Ovary (tissue), 7 donors: ENCODE measurements at regions not wholly inside any gene's neighbourhood (a gene's known extent, or its start where the extent isn't known, plus 50 kb on each side); places are given as distances from the start of the nearest gene placed in this dataset.

Experiments
- DNase-seq, 5 donors: peaks; one replicate each; pipeline ENCODE4 v3.0.0-alpha.2; 2019 to 2020
- H3K27ac ChIP-seq, 2 donors: fragments of 200-600 bp; one replicate each; pipeline versions ENCODE4 v1.5.1 to v1.8.0; 2019 to 2022
- H3K27me3 ChIP-seq: fragments of 200-600 bp; one replicate; pipeline ENCODE4 v1.8.0; 2022
- H3K36me3 ChIP-seq: fragments of 200-600 bp; sonication (generic); one replicate; pipeline ENCODE4 v1.5.1; 2019
- H3K4me1 ChIP-seq: one replicate; pipeline ENCODE4 v1.8.1; 2013; ENCODE audit warnings: mild to moderate bottlenecking, moderate library complexity; ENCODE audit not compliant: insufficient read depth
- H3K4me3 ChIP-seq: fragments of 200-600 bp; sonication (generic); one replicate; pipeline ENCODE4 v1.5.1; 2017
- H3K9me3 ChIP-seq, 2 donors: fragments of 200-600 bp in 1 of 2; sonication (generic) in 1 of 2; one replicate each; pipeline versions ENCODE4 v1.5.1 to v1.8.1; 2013 to 2019; ENCODE audit warnings: mild to moderate bottlenecking in 1 of 2, moderate library complexity in 1 of 2
- EP300 ChIP-seq: sonication (generic); formaldehyde crosslinking; IDR thresholded peaks from one replicate; pipeline ENCODE4 v1.6.1; 2017; ENCODE audit warnings: antibody characterized with exemption
- POLR2A ChIP-seq: fragments of 450-650 bp; IDR thresholded peaks from one replicate; pipeline ENCODE4 v1.6.1; 2017; ENCODE audit warnings: antibody characterized with exemption, mild to moderate bottlenecking, moderate library complexity
- WGBS, 3 donors: extraction: QIAGEN DNeasy Blood & Tissue Kit in 1 of 3; methylation state at CpG; one replicate each; pipeline versions ENCODE4 v1.1.5 to v1.1.7; 2013 to 2017; 5-methylcytosine and 5-hydroxymethylcytosine counted together
- intact Hi-C, 4 donors: fragments of 100-400 bp; cut with DNase I; formaldehyde crosslinking; loops; one replicate each; pipeline versions ENCODE4 v1.11.0 to v1.15.1; 2022 to 2023
- TF ChIP-seq, protein P1 (sequence below), 3 donors: fragments of 450-650 bp in 2 of 3; fragments of 200-600 bp in 1 of 3; IDR thresholded peaks; one replicate each; pipeline versions ENCODE4 v1.5.1 to v1.8.0; 2016 to 2022; ENCODE audit warnings: antibody characterized with exemption in 3 of 3, mild to moderate bottlenecking in 1 of 3
- donor health status: DM: no; HTN: no; CAD: no; lungs with moderate emphysema.
- donor health status: DM: no; HTN: no; CAD: no.
- donor health status: Bipolar disorder and iron deficiency.
- donor health status: DM: no; HTN: no; CAD: no.
- donor health status: DM: yes; HTN: yes; CAD: no.

DNA sequence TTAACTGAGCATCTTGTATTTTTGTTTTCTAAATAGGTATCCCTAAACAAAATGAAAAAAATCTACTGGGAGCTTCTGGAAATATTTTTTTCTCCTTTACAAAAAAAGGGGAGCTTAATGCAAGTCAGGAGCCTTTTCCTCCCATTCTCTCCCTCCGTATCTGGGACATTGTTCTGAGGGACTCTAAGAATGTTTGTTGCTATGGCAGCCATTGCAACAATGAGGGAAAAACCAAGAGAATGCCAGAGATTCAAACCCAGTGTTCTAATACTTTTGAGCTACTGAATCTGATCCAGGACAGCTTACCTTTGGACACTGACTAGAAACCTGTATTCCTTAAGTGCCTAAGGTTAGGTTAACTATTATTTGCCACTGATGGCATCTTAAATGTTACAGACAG, 485.7 kb upstream of the HS3ST1 start:
- H3K9me3 ChIP-seq, result no peaks in the 10 kb centered on the region
- intact Hi-C loops, result no loop called here
- no peaks in the 10 kb centered on the region for H3K36me3 ChIP-seq
- no peaks in the 10 kb centered on the region for H3K27me3 ChIP-seq
- no peak overlapping the region for H3K4me3 ChIP-seq
- H3K27ac ChIP-seq, result no peak overlapping the region
- 21 to 54% (median 41%) methylated on average over 1 of the region's 1 CpG for whole genome bisulfite sequencing, 3 donors
- DNase-seq, result no peak
- no peak for TF ChIP-seq EP300
- TF ChIP-seq, protein P1, sequence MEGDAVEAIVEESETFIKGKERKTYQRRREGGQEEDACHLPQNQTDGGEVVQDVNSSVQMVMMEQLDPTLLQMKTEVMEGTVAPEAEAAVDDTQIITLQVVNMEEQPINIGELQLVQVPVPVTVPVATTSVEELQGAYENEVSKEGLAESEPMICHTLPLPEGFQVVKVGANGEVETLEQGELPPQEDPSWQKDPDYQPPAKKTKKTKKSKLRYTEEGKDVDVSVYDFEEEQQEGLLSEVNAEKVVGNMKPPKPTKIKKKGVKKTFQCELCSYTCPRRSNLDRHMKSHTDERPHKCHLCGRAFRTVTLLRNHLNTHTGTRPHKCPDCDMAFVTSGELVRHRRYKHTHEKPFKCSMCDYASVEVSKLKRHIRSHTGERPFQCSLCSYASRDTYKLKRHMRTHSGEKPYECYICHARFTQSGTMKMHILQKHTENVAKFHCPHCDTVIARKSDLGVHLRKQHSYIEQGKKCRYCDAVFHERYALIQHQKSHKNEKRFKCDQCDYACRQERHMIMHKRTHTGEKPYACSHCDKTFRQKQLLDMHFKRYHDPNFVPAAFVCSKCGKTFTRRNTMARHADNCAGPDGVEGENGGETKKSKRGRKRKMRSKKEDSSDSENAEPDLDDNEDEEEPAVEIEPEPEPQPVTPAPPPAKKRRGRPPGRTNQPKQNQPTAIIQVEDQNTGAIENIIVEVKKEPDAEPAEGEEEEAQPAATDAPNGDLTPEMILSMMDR (IDR thresholded peaks at IDR 0.05), result no peak
- TF ChIP-seq POLR2A, result no peak
- H3K4me1 ChIP-seq, result no peaks in the 10 kb centered on the region

DNA sequence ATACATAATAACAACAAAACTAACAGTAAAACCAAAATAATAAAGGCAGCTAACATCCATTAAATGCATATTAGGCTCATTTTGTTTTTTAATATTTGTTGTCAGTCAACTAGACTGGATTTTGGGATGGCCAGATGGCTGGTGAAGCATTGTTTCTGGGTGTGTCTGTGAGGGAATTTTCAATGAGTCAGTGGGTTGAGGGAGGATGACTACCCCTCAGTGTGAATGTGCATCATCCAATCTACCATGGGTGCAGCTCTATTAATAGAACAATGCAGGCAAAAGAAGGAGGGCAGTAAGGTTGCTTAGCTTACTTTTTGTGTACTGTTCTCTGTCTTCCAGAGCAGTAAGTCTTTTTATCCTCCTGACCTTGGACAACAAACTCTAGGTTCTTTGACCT, 484.2 kb upstream of the HS3ST1 start:
- H3K4me1 ChIP-seq, result no peaks in the 10 kb centered on the region
- intact Hi-C loops, result no loop called here
- H3K27ac ChIP-seq, result no peak overlapping the region
- H3K36me3 ChIP-seq, result no peaks in the 10 kb centered on the region
- DNase-seq, result no peak
- no peak for TF ChIP-seq POLR2A
- TF ChIP-seq EP300, result no peak
- TF ChIP-seq, protein P1 (IDR thresholded peaks at IDR 0.05), result no peak
- no peaks in the 10 kb centered on the region for H3K27me3 ChIP-seq
- no peaks in the 10 kb centered on the region for H3K9me3 ChIP-seq
- no peak overlapping the region for H3K4me3 ChIP-seq

DNA sequence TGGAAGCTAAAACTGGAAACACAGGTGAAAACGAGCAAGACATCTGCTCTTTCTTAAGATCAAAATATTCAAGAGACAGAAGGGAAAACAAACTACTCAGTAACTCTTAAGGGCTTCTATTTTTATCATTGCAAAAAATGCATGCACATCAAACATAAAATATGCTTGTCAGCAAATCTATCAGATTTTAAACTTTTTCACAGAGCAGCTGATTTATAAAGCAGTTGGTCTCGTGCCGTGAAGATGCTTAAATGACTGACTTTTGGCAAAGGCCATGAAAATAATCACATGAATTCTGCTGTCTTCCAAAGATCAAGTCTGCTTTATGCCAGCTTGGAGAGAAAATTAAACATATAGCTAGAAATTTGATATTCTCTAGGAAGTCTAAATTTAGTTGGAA, 482.1 kb upstream of the HS3ST1 start:
- Histone ChIP-seq H3K4me1 (no peaks in the 10 kb centered on the region), H3K27ac (no peak overlapping the region), H3K27me3 (no peaks in the 10 kb centered on the region), H3K9me3 (no peaks in the 10 kb centered on the region), H3K36me3 (no peaks in the 10 kb centered on the region), H3K4me3 (no peak overlapping the region)
- DNase-seq, result no peak
- intact Hi-C loops, result no loop called here
- WGBS, 3 donors, result 57 to 69% (median 67%) methylated on average over 3 of the region's 3 CpGs
- TF ChIP-seq EP300, result no peak
- TF ChIP-seq, protein P1 (IDR thresholded peaks at IDR 0.05), result no peak
- TF ChIP-seq POLR2A, result no peak

DNA sequence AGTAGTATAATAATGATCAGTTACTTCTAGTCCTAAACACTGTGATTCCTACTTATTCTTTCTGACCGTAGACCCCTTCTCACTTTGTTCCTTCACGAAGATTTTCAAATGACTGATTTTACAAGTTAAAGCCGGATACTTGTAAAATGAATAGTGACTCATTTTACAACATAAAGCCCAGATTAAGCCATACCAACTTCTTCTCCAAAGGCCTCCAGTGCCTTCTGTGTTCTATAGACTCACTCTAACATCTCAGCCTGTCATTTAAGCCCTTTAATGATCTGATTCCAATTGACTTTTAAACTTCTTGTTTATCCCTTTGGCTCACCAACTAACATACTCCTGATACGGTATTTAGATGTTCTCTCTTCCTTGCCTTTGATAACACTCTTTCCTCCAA, 480.0 kb upstream of the HS3ST1 start:
- no peaks in the 10 kb centered on the region for H3K36me3 ChIP-seq
- H3K27me3 ChIP-seq, result no peaks in the 10 kb centered on the region
- no peak for DNase-seq
- 89 to 91% (median 89%) methylated on average over 4 of the region's 4 CpGs for WGBS, 3 donors
- intact Hi-C loops, result no loop called here
- H3K9me3 ChIP-seq, result no peaks in the 10 kb centered on the region
- H3K4me3 ChIP-seq, result no peak overlapping the region
- no peak overlapping the region for H3K27ac ChIP-seq
- peaks cover 2% of the 10 kb centered on the region for H3K4me1 ChIP-seq
- no peak for TF ChIP-seq EP300
- TF ChIP-seq POLR2A, result no peak
- TF ChIP-seq, protein P1 (IDR thresholded peaks at IDR 0.05), result no peak

DNA sequence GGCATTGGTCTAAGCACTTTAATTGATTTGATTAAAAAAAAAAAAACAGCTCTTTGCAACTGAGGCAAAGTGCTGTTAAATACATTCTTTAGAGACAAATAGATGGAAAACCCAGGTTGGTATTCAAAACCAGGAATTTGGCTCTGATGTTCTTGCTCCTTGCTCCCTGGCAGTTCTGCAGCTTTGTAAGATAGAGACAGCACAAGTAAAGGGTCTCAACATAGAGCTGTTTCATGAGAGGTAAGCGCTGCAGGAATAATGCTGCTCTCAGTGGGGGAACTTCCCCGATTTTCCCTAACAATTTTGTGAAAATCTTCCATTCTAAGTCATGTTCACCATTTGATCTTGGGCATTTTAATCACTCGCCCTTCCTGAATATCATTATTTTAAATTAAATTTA, 479.5 kb upstream of the HS3ST1 start:
- Histone ChIP-seq H3K27me3 (no peaks in the 10 kb centered on the region), H3K9me3 (no peaks in the 10 kb centered on the region), H3K4me1 (peaks cover 2% of the 10 kb centered on the region), H3K36me3 (no peaks in the 10 kb centered on the region), H3K4me3 (no peak overlapping the region), H3K27ac (no peak overlapping the region)
- WGBS, 3 donors, result 94 to 96% (median 94%) methylated on average over 3 of the region's 3 CpGs
- TF ChIP-seq, protein P1 (IDR thresholded peaks at IDR 0.05), result no peak
- no peak for DNase-seq
- intact Hi-C loops, result no loop called here
